Natural killer cell treated with Interleukin-12 subunit alpha and Interleukin-12 subunit beta and Interleukin-15 and Interleukin-18, amount 100 ng/mL, for 72 hours (primary cell): ENCODE measurements at regions not wholly inside any gene's neighbourhood (a gene's known extent, or its start where the extent isn't known, plus 50 kb on each side); places are given as distances from the start of the nearest gene placed in this dataset.
"Not testable (repeated sequence)": the region's sequence is repeated elsewhere in the genome, so short reads cannot be mapped to it uniquely, and the experiment has no call there.

Experiments
- ATAC-seq, 2 donors: fragments of 150-1000 bp; cut with Tn5 transposase in 1 of 2; sonication (Bioruptor Pico), chemical (Tn5 transposase) in 1 of 2; 2 replicates each; pipeline ENCODE4 v1.10.0; 2021
- DNase-seq: peaks from one replicate; pipeline ENCODE4 v3.0.0; 2022; ENCODE audit warnings: low spot score
- H3K27ac Mint-ChIP-seq, 2 donors: 1 replicate in 1 of 2; 2 replicates in 1 of 2; pipeline ENCODE4 v1.8.0; 2022; ENCODE audit warnings: mixed read lengths in 2 of 2, mild to moderate bottlenecking in 1 of 2, moderate library complexity in 1 of 2
- H3K27me3 Mint-ChIP-seq, 2 donors: 1 replicate in 1 of 2; 2 replicates in 1 of 2; pipeline ENCODE4 v1.8.0; 2022; ENCODE audit warnings: mixed read lengths in 2 of 2
- H3K36me3 Mint-ChIP-seq: one replicate; pipeline ENCODE4 v1.8.0; 2022; ENCODE audit warnings: mixed read lengths
- H3K4me1 Mint-ChIP-seq, 2 donors: 1 replicate in 1 of 2; 2 replicates in 1 of 2; pipeline ENCODE4 v1.8.0; 2022; ENCODE audit warnings: low read depth in 2 of 2, mixed read lengths in 2 of 2, mild to moderate bottlenecking in 1 of 2
- H3K4me3 Mint-ChIP-seq: one replicate; pipeline ENCODE4 v1.8.0; 2022; ENCODE audit warnings: mixed read lengths
- H3K9me3 Mint-ChIP-seq: 2 replicates; pipeline ENCODE4 v1.8.0; 2022; ENCODE audit warnings: mixed read lengths

DNA sequence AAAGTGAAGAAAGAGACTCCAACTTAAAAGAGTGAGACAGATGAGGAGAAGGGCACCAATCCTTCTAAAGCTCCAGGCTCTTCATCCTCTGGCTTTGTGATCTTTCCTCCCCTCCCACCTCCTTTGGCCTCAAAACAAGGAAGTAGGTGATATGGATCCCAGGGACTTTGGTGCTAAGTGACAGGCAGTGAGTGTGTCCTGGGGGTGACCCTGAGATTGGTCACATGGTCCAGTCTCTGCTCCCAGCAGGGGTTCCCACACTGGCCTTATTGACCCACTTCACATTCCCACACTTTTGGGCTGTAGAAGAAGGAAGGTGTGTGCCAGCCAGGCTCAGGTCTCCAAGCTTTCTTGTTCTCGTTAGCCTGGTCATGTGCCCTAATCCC, 401.2 kb upstream of the PROX1 start:
- H3K27ac Mint-ChIP-seq: no peak overlapping the region
- H3K4me3 Mint-ChIP-seq: no peak overlapping the region
- DNase-seq: no peak
- H3K4me1 Mint-ChIP-seq: no peaks in the 10 kb centered on the region
- peaks cover 0 to 3% of the 10 kb centered on the region in 2 donors for H3K27me3 Mint-ChIP-seq
- H3K9me3 Mint-ChIP-seq: no peaks in the 10 kb centered on the region
- no peak for ATAC-seq
- no peaks in the 10 kb centered on the region for H3K36me3 Mint-ChIP-seq

DNA sequence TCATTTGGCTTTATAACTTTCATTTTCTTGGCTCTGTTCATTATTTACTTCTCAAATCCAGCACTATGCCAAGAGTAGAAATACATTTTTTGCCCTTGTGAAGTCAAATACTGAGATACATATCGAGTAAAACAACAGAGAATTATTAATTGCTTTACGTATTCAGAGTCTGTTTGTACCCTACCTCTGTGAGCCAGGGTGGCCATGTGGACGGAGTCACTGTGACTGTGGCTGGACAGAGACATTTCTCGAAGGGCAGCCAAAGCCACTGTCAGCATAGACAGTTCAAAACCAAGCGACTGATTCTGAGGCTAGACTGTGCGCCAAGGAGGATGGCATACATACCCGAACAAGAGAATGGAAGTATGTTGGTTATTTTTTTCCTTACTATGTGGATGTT, 391.0 kb upstream of the PROX1 start:
- H3K27ac Mint-ChIP-seq: no peak overlapping the region
- no peak for ATAC-seq
- no peaks in the 10 kb centered on the region for H3K4me1 Mint-ChIP-seq
- peaks cover 3% of the 10 kb centered on the region for H3K9me3 Mint-ChIP-seq
- peaks cover 7 to 10% of the 10 kb centered on the region in 2 donors for H3K27me3 Mint-ChIP-seq
- DNase-seq: no peak
- H3K36me3 Mint-ChIP-seq: no peaks in the 10 kb centered on the region
- no peak overlapping the region for H3K4me3 Mint-ChIP-seq

DNA sequence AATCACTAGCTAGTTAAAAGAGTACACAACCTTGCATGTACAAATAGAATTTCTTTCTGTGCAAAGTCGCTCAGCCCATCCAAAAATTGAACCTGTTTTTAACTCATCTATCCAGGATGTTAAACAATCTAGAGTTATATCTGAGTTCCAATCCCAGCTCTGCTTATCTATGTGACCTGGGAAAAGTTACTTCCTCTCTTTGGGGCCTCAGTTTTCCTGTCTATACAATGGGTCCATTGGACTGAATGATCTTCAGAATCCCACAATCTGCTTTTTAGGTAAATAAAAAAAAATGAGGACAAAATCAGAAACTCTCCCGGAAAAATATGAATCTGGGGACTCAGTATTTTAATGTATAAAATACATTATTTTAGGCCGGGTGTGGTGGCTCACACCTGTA, 389.5 kb upstream of the PROX1 start:
- Mint-ChIP-seq H3K27ac (no peak overlapping the region), H3K9me3 (no peaks in the 10 kb centered on the region), H3K27me3 (peaks cover 0 to 3% of the 10 kb centered on the region in 2 donors), H3K4me1 (no peaks in the 10 kb centered on the region), H3K4me3 (no peak overlapping the region), H3K36me3 (no peaks in the 10 kb centered on the region)
- DNase-seq: no peak
- ATAC-seq: no peak

DNA sequence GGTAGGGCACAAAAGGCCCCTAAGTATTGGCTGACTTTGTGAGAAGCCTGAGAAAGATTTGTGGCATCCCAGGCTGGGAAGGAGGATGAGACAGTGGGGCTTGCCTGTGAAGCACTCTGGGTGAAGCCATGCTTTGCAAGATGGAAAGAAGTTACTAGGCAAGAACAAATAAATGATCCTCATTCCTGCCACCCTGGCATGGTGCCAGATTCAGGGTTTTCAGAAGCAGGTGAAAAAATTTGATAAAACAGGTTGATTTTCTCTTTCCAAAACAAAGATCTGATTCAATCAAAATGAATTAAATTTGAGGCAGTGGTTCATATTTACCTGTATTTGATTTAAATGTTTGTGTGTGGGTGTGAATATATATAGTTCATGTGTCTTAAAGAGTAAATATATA, 386.9 kb upstream of the PROX1 start:
- no peak for ATAC-seq
- Mint-ChIP-seq H3K4me1 (no peaks in the 10 kb centered on the region), H3K27ac (no peak overlapping the region), H3K27me3 (peaks cover under 1 to 18% of the 10 kb centered on the region in 2 donors), H3K36me3 (no peaks in the 10 kb centered on the region), H3K9me3 (peaks cover 4% of the 10 kb centered on the region), H3K4me3 (no peak overlapping the region)
- DNase-seq: no peak

DNA sequence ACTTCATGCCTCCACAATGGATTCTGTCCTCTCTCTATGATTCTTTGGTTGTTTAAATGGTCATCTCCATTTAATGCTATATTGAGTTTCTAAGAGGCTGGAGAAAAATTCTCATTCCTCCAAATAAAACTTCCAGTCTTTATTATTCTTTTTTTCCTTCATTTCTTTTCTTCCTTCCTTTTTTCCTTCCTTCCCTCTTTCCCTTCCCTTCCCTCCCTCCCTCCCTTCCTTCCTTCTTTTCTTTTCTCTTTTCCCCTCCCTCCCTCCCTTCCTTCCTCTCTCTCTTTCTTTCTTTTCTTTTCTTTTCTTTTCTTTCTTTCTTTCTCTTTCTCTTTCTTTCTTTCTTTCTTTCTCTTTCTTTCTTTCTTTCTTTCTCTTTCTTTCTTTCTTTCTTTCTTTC, 386.1 kb upstream of the PROX1 start:
- H3K4me1 Mint-ChIP-seq, H3K9me3 Mint-ChIP-seq, H3K27ac Mint-ChIP-seq, H3K4me3 Mint-ChIP-seq, ATAC-seq, H3K36me3 Mint-ChIP-seq, DNase-seq: not testable (repeated sequence)
- peaks cover 2 to 20% of the 10 kb centered on the region in 2 donors for H3K27me3 Mint-ChIP-seq

DNA sequence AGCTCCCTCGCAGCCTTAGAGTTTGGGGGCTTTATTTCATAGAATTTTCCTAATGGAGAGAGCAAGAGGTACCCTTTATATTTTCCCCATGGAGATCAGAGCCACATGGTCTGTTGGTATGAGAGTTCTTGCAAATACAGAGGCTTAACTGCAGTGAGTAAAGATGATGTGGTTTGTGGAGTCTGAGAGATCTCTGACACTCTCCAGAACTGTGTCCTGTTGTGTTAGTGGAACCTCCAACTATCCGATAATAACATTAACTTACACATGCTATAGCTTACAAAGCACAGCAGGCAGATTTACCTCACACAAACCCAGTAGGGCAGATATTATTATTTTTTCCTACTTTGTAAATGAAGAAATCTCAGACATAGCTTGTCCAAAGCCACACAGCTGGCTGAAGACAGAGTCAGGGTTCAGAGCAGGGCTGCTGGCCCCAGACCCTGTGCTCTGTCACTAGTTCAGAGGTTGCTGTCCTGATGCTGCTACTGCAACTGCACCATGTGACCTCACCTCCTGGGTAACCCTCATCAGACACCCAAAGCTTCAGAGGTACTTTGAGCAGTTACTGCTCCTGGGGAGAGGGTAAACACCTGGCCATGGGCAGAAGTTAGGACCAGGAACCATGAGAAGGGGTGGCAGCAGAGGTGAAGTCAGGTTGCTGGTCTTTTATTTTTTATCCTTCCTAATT, 384.8 kb upstream of the PROX1 start:
- no peaks in the 10 kb centered on the region for H3K4me1 Mint-ChIP-seq
- H3K4me3 Mint-ChIP-seq: no peak overlapping the region
- ATAC-seq: no peak
- no peak for DNase-seq
- peaks cover 6% of the 10 kb centered on the region for H3K9me3 Mint-ChIP-seq
- no peaks in the 10 kb centered on the region for H3K36me3 Mint-ChIP-seq
- peaks cover 2 to 20% of the 10 kb centered on the region in 2 donors for H3K27me3 Mint-ChIP-seq
- no peak overlapping the region for H3K27ac Mint-ChIP-seq

DNA sequence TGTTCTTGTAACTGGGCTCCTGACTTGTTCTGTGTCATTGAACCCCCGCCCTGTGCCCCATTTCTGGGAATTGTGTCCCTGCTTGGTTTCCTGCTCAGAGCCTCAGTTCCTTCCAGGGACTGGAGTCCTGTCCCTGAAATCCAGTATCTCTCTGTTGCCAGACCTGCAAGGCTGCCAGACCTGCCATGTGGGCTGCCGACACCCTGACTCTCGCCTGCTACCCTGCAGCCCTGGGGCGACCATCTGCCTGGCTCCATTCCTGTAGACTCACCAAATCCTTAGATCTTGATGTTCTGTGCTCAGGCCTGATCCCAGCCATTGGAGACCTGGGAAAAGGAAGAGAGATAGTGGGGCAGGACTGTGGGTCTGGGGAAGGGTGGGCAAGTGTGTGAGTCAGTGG, 383.3 kb upstream of the PROX1 start:
- H3K4me3 Mint-ChIP-seq: no peak overlapping the region
- no peaks in the 10 kb centered on the region for H3K36me3 Mint-ChIP-seq
- H3K9me3 Mint-ChIP-seq: peaks cover 6% of the 10 kb centered on the region
- H3K4me1 Mint-ChIP-seq: no peaks in the 10 kb centered on the region
- no peak for ATAC-seq
- H3K27me3 Mint-ChIP-seq: peaks cover 2 to 20% of the 10 kb centered on the region in 2 donors
- DNase-seq: no peak
- H3K27ac Mint-ChIP-seq: no peak overlapping the region

DNA sequence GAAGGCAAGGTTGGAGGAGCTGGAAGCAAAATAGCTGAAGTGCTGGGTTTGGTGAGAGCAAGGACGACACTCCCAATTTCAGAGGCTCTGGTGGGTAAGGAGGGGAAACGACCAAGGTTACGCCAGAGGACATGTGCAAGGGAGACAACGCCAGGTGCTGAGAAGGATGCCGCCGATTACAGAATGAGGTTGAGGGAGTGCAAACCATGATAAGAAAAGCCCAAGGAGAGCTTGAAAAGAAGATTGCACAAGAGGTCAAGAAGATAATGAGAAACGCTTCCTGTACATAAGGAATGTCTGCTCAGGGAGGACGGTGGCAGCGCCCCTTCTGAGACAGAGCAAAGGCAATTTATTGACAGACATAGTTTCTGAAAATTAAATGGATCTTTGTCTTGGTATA, 382.0 kb upstream of the PROX1 start:
- peaks cover 2 to 20% of the 10 kb centered on the region in 2 donors for H3K27me3 Mint-ChIP-seq
- no peak overlapping the region for H3K4me3 Mint-ChIP-seq
- ATAC-seq: no peak
- H3K9me3 Mint-ChIP-seq: peaks cover 6% of the 10 kb centered on the region
- no peaks in the 10 kb centered on the region for H3K36me3 Mint-ChIP-seq
- H3K4me1 Mint-ChIP-seq: no peaks in the 10 kb centered on the region
- no peak for DNase-seq
- no peak overlapping the region for H3K27ac Mint-ChIP-seq

DNA sequence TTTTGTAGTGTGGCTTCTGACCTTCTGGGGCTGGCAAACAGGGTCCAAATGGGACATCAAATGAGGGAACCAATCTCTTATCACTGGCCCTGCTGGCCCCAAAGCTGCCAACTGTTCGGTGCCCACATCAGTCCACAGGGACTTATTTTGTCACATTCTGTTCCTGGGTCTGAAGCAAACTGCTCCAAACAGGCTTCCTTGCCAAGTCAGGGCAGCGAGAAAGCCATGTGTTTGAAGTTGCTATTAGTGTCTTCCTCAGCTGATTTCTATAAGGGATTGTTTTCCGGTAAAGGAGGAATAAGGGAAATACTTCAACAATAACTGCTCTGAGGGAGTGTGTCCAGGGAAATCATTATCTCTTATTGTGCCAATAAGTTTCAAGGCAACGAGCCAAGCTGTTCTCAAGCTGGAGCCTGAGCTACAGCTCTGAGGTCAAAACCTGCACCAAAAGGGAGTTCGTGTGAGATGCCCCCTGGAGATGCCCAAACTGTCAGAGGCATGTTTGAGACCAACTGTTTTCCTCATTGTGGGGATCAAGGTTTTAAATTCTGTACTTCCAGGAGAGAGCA, 381.4 kb upstream of the PROX1 start:
- Mint-ChIP-seq H3K4me3 (no peak overlapping the region), H3K4me1 (no peaks in the 10 kb centered on the region), H3K9me3 (peaks cover 6% of the 10 kb centered on the region), H3K27me3 (peaks cover 2 to 20% of the 10 kb centered on the region in 2 donors), H3K27ac (no peak overlapping the region), H3K36me3 (no peaks in the 10 kb centered on the region)
- ATAC-seq: no peak
- DNase-seq: no peak

DNA sequence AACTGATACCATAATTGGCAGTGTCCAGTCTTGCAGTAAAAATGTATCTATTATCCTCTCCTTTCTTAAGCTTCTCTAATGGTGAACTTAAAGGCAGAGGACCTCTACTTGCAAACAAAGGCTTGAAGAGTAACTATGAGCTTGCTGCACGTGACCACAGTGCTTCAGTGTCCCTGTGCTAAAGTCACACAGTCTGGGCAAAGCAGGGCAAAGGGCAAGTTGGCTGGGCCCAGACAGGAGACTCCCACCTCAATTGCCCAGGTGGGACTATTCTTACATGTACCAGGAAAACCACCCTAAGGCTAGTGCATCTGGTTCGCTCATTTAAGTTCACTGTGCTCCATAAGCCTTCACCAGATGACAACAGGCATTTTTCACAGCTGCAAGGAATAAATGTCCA, 374.2 kb upstream of the PROX1 start:
- no peak overlapping the region for H3K27ac Mint-ChIP-seq
- no peaks in the 10 kb centered on the region for H3K36me3 Mint-ChIP-seq
- H3K4me1 Mint-ChIP-seq: no peaks in the 10 kb centered on the region
- no peaks in the 10 kb centered on the region for H3K9me3 Mint-ChIP-seq
- peaks cover 8 to 9% of the 10 kb centered on the region in 2 donors for H3K27me3 Mint-ChIP-seq
- no peak for ATAC-seq
- no peak for DNase-seq
- H3K4me3 Mint-ChIP-seq: no peak overlapping the region

DNA sequence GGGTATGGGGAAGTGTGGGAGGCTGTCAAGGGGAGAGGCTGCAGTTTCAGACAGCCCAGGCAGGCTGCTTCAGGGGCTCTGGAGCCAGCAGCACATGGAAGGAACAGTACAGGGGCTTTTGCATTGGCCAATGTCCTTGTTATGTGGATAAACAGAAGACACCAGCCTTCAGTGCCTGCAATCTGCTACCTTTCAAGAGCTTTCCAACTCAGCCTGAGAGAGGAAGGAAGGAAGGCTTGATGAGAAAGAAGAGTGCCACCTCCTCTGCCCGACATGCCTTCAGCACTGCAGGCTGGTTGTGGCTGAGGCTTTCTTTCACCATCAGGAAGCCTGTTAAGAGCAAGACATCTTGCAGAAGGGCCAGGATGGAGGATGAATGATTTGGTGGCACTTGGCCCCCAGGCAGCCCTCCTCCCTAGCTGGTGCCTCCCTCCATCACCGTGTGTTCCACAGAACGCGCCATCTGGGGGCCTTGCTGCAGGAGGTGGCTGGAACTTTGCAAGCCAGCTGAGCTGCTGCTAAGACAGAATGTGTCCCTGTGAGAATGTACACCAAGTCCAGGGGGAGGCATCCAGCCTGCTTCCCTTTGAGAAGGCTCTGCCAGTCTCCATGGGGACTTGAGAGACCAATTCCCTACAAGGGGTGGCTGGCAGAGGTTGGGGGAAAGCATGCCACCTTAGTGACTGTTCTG, 372.4 kb upstream of the PROX1 start:
- no peak overlapping the region for H3K4me3 Mint-ChIP-seq
- no peak for ATAC-seq
- no peak for DNase-seq
- no peaks in the 10 kb centered on the region for H3K9me3 Mint-ChIP-seq
- no peaks in the 10 kb centered on the region for H3K36me3 Mint-ChIP-seq
- no peak overlapping the region for H3K27ac Mint-ChIP-seq
- H3K27me3 Mint-ChIP-seq: peaks cover 10 to 19% of the 10 kb centered on the region in 2 donors
- no peaks in the 10 kb centered on the region for H3K4me1 Mint-ChIP-seq

DNA sequence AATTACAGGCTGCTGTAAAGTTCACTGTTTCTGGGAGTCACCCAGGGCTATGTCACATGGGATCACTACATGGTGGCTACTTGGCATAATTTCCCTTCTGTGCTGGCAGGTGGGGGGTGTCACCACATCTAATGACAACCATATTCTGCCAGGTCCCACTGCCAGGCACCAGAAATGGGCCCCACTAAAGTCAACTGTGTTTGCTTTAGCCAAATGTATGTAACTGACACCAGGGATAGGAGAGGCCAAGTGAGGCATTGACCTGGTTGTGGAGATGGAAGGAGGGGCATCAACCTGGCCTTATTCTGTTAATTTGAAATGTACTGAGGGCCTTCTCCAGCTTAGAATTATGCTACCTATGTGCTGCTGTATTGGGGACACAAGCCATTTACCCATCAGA, 370.6 kb upstream of the PROX1 start:
- no peaks in the 10 kb centered on the region for H3K9me3 Mint-ChIP-seq
- no peak overlapping the region for H3K4me3 Mint-ChIP-seq
- no peaks in the 10 kb centered on the region for H3K4me1 Mint-ChIP-seq
- no peak overlapping the region for H3K27ac Mint-ChIP-seq
- ATAC-seq: no peak
- no peaks in the 10 kb centered on the region for H3K36me3 Mint-ChIP-seq
- H3K27me3 Mint-ChIP-seq: peaks cover 10 to 30% of the 10 kb centered on the region in 2 donors
- no peak for DNase-seq

DNA sequence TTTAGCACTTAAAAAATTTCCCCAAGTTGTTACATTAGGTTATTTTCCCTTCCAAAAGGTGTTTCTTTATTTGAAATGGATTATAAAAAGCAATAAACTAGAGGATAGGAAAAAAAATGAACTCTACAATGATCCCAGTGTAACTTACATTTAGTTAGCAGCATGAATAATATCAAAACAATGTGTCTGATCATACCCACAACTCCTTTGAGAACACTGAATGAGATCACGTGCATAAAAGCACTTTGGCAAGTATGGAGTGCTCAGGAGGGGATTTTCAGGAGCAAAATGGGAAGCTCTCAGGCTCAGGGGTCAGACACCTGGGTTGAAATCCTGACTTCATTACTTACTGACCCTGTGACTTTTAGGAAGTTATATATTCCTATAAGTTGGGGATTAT, 369.7 kb upstream of the PROX1 start:
- Mint-ChIP-seq H3K27me3 (peaks cover 10 to 32% of the 10 kb centered on the region in 2 donors), H3K4me1 (peaks cover 0 to 5% of the 10 kb centered on the region in 2 donors), H3K36me3 (no peaks in the 10 kb centered on the region), H3K4me3 (no peak overlapping the region), H3K27ac (no peak overlapping the region), H3K9me3 (peaks cover under 1% of the 10 kb centered on the region)
- DNase-seq (no peak), ATAC-seq (no peak)

DNA sequence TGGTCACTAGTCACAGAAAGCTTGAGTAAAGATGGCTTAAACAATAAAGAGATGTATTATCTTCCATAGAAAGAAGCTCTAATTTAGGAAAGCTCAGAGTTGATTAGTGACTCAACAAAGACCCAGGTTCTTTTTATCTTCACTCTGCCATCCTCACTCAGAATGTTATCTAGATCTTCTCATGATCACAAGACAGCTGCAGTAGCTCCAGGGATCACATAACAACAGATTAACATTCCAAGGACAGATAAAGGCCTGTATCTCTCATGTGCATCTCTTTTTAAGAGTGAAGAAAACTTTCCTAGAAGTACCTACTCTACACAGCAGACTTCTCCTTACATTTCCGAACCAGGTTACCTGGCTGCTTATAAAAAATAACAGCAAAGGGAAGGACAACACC, 368.7 kb upstream of the PROX1 start:
- DNase-seq (no peak), ATAC-seq (no peak)
- peaks cover 6% of the 10 kb centered on the region for H3K9me3 Mint-ChIP-seq
- H3K27me3 Mint-ChIP-seq: peaks cover 8 to 42% of the 10 kb centered on the region in 2 donors
- H3K4me1 Mint-ChIP-seq: peaks cover 0 to 7% of the 10 kb centered on the region in 2 donors
- H3K27ac Mint-ChIP-seq: no peak overlapping the region
- H3K36me3 Mint-ChIP-seq: no peaks in the 10 kb centered on the region
- no peak overlapping the region for H3K4me3 Mint-ChIP-seq
